ENCODE measurements at regions not wholly inside any gene's neighbourhood (a gene's known extent, or its start where the extent isn't known, plus 50 kb on each side); places are given as distances from the start of the nearest gene placed in this dataset.

- intact Hi-C loops (cut with DNase I): no loop called here
- no peak for DNase-seq (ENCODE audit: low spot score)
These were observed 762.2 kb upstream of the GCFC2 start for GRCh38 chr2:76472946-76473345.

GRCh38 chr2:76469066-76469465 lies 758.4 kb upstream of the GCFC2 start:
- intact Hi-C loops (cut with DNase I): no loop called here
- DNase-seq (ENCODE audit: low spot score): no peak

- intact Hi-C loops (cut with DNase I): no loop called here
- no peak for DNase-seq (ENCODE audit: low spot score)
These were observed 756.6 kb upstream of the GCFC2 start for GRCh38 chr2:76467326-76467725.

- no peak for DNase-seq (ENCODE audit: low spot score)
- intact Hi-C loops (cut with DNase I): no loop called here
These were observed 753.6 kb upstream of the GCFC2 start for GRCh38 chr2:76464310-76464709.

- intact Hi-C loops (cut with DNase I): no loop called here
- DNase-seq (ENCODE audit: low spot score): no peak
These were observed 750.7 kb upstream of the GCFC2 start for GRCh38 chr2:76461431-76461830.

- intact Hi-C loops (cut with DNase I): no loop called here
- no peak for DNase-seq (ENCODE audit: low spot score)
These were observed 745.2 kb upstream of the GCFC2 start for GRCh38 chr2:76455910-76456309.

- no peak for DNase-seq (ENCODE audit: low spot score)
- intact Hi-C loops (cut with DNase I): no loop called here
These were observed 739.3 kb upstream of the GCFC2 start for GRCh38 chr2:76450024-76450475.

GRCh38 chr2:76448956-76449355 lies 738.2 kb upstream of the GCFC2 start:
- DNase-seq (ENCODE audit: low spot score): no peak
- intact Hi-C loops (cut with DNase I): no loop called here

- no peak for DNase-seq (ENCODE audit: low spot score)
- intact Hi-C loops (cut with DNase I): no loop called here
These were observed 736.6 kb upstream of the GCFC2 start for GRCh38 chr2:76447294-76447693.

GRCh38 chr2:76446872-76447271 lies 736.2 kb upstream of the GCFC2 start:
- no peak for DNase-seq (ENCODE audit: low spot score)
- intact Hi-C loops (cut with DNase I): no loop called here

- intact Hi-C loops (cut with DNase I): no loop called here
- no peak for DNase-seq (ENCODE audit: low spot score)
These were observed 735.2 kb upstream of the GCFC2 start for GRCh38 chr2:76445880-76446279.

GRCh38 chr2:76444732-76445131 lies 734.0 kb upstream of the GCFC2 start:
- intact Hi-C loops (cut with DNase I): no loop called here
- DNase-seq (ENCODE audit: low spot score): no peak

GRCh38 chr2:76437564-76437963 lies 726.8 kb upstream of the GCFC2 start:
- intact Hi-C loops (cut with DNase I): no loop called here
- no peak for DNase-seq (ENCODE audit: low spot score)

GRCh38 chr2:76429374-76429773 lies 718.7 kb upstream of the GCFC2 start:
- intact Hi-C loops (cut with DNase I): no loop called here
- DNase-seq (ENCODE audit: low spot score): no peak

- DNase-seq (ENCODE audit: low spot score): no peak
- intact Hi-C loops (cut with DNase I): no loop called here
These were observed 716.7 kb upstream of the GCFC2 start for GRCh38 chr2:76427452-76427851.

- intact Hi-C loops (cut with DNase I): no loop called here
- DNase-seq (ENCODE audit: low spot score): no peak
These were observed 705.1 kb upstream of the GCFC2 start for GRCh38 chr2:76415821-76416220.

GRCh38 chr2:76413436-76413835 lies 702.7 kb upstream of the GCFC2 start:
- DNase-seq (ENCODE audit: low spot score): no peak
- intact Hi-C loops (cut with DNase I): no loop called here

GRCh38 chr2:76406134-76406855 lies 695.6 kb upstream of the GCFC2 start:
- intact Hi-C loops (cut with DNase I): no loop called here

GRCh38 chr2:76393356-76393755 lies 682.6 kb upstream of the GCFC2 start:
- intact Hi-C loops (cut with DNase I): no loop called here
- DNase-seq (ENCODE audit: low spot score): no peak

More at GRCh38 chr2:76406134-76406855, 695.6 kb upstream of the GCFC2 start:
- DNase-seq (ENCODE audit: low spot score): no peak

GRCh38 chr2:76391678-76392077 lies 681.0 kb upstream of the GCFC2 start:
- no peak for DNase-seq (ENCODE audit: low spot score)
- intact Hi-C loops (cut with DNase I): no loop called here

- no peak for DNase-seq (ENCODE audit: low spot score)
- intact Hi-C loops (cut with DNase I): no loop called here
These were observed 676.6 kb upstream of the GCFC2 start for GRCh38 chr2:76387294-76387693.

- intact Hi-C loops (cut with DNase I): no loop called here
These were observed 675.2 kb upstream of the GCFC2 start for GRCh38 chr2:76385943-76386342.

More at GRCh38 chr2:76385943-76386342, 675.2 kb upstream of the GCFC2 start:
- DNase-seq (ENCODE audit: low spot score): no peak

All from cardiac septum (tissue), 1 donor.